GM12873 (cell line): ENCODE measurements at regions not wholly inside any gene's neighbourhood (a gene's known extent, or its start where the extent isn't known, plus 50 kb on each side); places are given as distances from the start of the nearest gene placed in this dataset.

Experiments
- TF ChIP-seq, protein P1 (sequence below): IDR thresholded peaks from 2 replicates; pipeline ENCODE4 v1.5.1; 2012; ENCODE audit warnings: low read depth, mild to moderate bottlenecking, moderate library complexity, low read length, control low read depth; ENCODE audit not compliant: insufficient read depth; ENCODE audit errors: missing control alignments

DNA sequence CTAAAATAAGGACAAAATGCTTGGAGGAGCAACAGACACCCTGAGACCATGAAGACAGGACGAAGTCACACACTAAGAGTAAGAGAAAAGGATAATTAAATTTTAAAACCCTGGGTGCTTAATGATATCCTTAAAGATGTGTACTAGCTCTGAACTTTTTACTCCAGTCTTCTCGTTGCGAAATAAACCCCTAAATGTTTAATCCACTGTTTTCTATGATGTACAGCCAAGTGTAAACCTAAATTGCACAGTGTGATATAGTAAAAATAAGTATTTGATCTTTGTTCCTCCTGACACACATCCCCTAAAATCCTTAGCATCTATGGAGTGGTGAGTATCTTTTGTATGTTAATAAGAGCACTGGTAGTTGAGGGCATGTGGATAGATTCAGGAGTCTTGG is 157.5 kb upstream of the PKDCC start:
- TF ChIP-seq, protein P1, sequence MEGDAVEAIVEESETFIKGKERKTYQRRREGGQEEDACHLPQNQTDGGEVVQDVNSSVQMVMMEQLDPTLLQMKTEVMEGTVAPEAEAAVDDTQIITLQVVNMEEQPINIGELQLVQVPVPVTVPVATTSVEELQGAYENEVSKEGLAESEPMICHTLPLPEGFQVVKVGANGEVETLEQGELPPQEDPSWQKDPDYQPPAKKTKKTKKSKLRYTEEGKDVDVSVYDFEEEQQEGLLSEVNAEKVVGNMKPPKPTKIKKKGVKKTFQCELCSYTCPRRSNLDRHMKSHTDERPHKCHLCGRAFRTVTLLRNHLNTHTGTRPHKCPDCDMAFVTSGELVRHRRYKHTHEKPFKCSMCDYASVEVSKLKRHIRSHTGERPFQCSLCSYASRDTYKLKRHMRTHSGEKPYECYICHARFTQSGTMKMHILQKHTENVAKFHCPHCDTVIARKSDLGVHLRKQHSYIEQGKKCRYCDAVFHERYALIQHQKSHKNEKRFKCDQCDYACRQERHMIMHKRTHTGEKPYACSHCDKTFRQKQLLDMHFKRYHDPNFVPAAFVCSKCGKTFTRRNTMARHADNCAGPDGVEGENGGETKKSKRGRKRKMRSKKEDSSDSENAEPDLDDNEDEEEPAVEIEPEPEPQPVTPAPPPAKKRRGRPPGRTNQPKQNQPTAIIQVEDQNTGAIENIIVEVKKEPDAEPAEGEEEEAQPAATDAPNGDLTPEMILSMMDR: no peak

DNA sequence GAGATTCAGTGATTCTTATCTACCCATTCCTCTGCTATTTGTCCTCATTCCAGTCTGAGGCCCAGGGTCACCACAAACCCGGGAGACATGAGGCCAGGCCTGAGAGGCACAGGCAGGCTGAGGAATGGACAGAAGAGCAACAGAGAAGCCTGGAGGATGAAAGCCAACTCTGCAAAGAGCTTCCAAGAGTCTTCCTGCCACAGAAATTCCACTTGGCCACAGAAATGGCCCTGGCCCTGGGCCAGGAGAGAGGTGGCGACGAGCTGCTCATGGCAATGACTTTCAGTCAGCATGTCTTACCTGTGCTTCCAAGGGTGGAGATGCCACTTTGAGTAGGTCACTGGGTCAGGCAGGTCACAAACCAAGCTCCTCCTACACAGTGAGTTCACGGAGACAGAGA is 155.3 kb upstream of the PKDCC start:
- TF ChIP-seq, protein P1: no peak

DNA sequence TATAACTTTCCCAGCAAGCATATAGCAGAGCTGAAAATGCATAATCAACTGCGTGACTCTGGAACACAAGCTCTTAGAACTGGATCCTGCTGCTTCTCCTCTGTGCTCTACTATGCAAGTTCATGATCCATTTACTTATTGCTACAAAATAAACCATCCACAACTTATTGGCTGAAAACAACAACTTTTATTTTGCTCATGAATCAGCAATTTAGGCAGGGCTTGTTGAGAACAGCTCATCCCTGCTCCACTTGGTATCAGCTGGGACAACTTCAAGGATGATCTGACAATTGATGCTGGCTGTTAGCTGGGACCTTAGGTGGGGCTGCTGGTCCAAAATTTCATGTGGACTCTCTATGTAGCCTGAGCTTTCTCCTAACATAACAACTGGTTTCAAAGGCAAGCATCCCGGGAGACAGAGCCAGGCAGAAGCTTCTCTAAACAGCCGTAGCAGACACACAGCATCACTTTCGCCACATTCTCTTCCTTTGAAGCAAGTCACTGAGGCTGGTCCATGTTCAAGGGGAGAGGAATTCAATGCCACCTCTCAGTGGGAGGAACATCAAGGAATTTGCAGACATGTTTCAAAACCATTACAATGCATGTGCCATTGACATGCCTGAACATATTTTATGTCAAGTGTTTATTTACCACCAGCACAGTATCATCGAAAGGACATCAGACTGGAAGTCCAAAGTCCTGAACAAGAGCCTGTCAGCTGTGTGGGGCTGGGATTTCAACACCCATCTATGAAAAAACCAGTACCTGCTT is 153.1 kb upstream of the PKDCC start:
- TF ChIP-seq, protein P1: no peak

DNA sequence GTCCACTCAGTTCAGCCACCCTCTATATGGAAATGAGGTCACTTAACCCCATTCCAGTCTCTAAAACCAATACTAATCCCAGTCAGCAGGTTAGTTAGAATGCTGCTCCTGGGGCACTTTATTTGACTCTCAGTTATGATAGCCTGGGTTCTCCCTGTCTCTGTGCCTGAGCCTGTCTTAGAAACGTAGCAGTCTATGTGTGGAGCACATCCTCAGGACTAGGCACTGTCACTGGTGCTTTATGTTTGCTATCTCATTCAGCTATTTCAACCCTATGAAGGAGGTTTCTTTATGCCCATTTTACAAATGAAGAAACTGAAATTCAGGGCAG is 152.5 kb upstream of the PKDCC start:
- TF ChIP-seq, protein P1: no peak

DNA sequence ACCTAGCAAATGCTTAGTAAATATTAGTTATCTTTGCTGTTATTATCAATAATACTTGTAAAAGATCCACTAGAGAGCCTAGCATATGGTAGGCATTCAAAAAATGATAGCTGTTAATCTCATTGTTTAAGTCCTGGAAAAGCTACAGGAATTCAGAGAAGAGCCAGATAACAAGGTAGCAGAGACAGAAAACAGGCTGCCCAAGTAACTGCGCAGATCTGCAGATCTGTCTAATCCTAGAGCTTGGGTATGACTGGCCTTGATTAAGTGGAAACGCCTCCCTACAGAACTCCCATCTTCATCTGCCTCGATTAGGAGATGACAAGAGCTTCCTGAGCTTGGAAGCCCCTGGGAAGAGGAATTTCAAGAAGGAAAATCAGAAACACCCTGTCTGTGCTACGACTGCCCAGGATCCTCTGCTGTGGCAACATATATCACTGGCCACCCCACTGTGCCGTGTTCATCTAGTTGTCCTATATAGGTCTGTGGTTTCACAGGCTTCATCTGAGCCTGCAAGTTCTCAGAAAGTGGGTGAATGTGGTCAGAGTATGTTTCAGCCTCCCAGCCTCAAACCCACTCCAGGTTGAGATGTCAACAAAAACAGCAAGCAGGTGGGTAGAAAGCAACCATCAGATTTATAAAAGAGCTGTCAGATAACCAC is 151.5 kb upstream of the PKDCC start:
- TF ChIP-seq, protein P1: no peak

DNA sequence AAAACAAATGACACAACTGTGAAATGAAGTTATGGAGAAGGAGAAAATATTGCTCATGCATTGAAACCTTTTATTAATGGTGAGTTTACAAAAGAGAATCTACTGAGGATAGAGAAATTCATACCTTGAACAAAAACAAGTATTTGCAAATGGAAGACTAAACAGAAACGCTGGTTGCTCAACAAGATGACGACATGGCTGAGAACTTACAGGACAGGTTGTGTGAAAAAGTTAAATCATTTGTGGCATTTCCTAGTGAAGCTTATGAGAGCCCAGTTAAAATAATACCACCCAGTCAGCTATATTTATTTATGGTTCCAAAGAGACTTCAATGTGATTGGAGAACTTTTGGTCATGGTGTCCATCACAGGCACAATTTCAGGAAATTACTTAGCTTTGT is 148.6 kb upstream of the PKDCC start:
- TF ChIP-seq, protein P1: no peak

DNA sequence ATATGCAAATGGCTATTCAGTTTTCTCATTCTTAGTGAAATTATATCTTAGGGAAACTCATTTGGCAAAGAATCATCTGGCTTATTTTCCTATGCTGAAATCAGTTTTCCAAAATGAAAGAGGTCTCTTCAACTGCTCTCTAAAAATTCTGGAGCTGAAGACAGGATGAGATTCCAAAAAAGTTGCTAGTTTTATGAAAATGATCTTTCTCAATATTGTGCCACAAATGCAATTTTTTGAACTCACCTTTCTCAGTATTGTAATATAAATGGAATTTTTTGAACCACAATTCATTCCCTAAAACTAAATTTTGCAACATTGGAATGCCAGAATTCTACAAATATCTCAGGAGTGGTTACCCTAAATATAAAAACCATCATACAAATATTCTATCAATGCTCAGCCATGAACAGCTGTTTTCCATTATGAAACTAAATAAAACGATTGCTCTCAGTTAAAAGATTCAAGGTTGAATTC is 147.7 kb upstream of the PKDCC start:
- TF ChIP-seq, protein P1: no peak
